ENCODE measurements at regions not wholly inside any gene's neighbourhood (a gene's known extent, or its start where the extent isn't known, plus 50 kb on each side); places are given as distances from the start of the nearest gene placed in this dataset.

- TF ChIP-seq, protein P1, sequence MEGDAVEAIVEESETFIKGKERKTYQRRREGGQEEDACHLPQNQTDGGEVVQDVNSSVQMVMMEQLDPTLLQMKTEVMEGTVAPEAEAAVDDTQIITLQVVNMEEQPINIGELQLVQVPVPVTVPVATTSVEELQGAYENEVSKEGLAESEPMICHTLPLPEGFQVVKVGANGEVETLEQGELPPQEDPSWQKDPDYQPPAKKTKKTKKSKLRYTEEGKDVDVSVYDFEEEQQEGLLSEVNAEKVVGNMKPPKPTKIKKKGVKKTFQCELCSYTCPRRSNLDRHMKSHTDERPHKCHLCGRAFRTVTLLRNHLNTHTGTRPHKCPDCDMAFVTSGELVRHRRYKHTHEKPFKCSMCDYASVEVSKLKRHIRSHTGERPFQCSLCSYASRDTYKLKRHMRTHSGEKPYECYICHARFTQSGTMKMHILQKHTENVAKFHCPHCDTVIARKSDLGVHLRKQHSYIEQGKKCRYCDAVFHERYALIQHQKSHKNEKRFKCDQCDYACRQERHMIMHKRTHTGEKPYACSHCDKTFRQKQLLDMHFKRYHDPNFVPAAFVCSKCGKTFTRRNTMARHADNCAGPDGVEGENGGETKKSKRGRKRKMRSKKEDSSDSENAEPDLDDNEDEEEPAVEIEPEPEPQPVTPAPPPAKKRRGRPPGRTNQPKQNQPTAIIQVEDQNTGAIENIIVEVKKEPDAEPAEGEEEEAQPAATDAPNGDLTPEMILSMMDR (conservative IDR thresholded peaks at IDR 0.05; ENCODE audit: low read depth, low read length), result no peak
- TF ChIP-seq RFX5 (IDR thresholded peaks at IDR 0.05; ENCODE audit: low read depth, low read length) (no peak), RCOR1 (IDR thresholded peaks at IDR 0.05; ENCODE audit: insufficient replicate concordance, low read length) (no peak), POLR2A (IDR thresholded peaks at IDR 0.05; ENCODE audit: low read depth, low read length) (no peak), CHD1 (IDR thresholded peaks at IDR 0.05; ENCODE audit: low read depth, low read length) (no peak), FOS (IDR thresholded peaks at IDR 0.05; ENCODE audit: low read depth, low read length) (no peak), CEBPB (IDR thresholded peaks at IDR 0.05; ENCODE audit: low read depth, low read length) (no peak), RAD21 (IDR thresholded peaks at IDR 0.05; ENCODE audit: low read length) (no peak)
- TF ChIP-seq, protein P2, sequence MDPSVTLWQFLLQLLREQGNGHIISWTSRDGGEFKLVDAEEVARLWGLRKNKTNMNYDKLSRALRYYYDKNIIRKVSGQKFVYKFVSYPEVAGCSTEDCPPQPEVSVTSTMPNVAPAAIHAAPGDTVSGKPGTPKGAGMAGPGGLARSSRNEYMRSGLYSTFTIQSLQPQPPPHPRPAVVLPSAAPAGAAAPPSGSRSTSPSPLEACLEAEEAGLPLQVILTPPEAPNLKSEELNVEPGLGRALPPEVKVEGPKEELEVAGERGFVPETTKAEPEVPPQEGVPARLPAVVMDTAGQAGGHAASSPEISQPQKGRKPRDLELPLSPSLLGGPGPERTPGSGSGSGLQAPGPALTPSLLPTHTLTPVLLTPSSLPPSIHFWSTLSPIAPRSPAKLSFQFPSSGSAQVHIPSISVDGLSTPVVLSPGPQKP (IDR thresholded peaks at IDR 0.05; ENCODE audit: borderline replicate concordance, low read depth, low read length), result no peak
Measured at GRCh38 chrX:3938587-3938986, 225.1 kb upstream of the PRKX start.

Data from IMR-90 (cell line).